ENCODE measurements at regions not wholly inside any gene's neighbourhood (a gene's known extent, or its start where the extent isn't known, plus 50 kb on each side); places are given as distances from the start of the nearest gene placed in this dataset.

DNA sequence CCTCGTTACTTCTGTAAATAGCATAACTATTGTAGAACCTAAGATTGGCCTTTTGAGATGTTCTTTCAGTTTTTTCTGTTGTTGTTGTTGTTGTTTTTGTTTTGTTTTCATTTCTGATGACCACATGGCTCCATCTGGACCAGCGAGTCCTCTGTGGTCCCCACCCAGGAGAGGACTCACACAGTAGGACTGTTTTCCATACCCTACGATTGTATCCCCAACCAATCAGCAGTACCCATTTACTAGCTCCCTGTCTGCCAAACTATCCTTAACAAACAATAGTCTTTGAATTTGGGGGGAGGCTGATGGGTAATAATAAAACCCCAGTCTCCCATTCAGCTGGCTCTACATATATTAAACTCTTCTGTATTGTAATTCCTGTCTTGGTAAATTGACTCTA, 329.5 kb downstream of the SEMA3D start:
- TF ChIP-seq, protein P1, sequence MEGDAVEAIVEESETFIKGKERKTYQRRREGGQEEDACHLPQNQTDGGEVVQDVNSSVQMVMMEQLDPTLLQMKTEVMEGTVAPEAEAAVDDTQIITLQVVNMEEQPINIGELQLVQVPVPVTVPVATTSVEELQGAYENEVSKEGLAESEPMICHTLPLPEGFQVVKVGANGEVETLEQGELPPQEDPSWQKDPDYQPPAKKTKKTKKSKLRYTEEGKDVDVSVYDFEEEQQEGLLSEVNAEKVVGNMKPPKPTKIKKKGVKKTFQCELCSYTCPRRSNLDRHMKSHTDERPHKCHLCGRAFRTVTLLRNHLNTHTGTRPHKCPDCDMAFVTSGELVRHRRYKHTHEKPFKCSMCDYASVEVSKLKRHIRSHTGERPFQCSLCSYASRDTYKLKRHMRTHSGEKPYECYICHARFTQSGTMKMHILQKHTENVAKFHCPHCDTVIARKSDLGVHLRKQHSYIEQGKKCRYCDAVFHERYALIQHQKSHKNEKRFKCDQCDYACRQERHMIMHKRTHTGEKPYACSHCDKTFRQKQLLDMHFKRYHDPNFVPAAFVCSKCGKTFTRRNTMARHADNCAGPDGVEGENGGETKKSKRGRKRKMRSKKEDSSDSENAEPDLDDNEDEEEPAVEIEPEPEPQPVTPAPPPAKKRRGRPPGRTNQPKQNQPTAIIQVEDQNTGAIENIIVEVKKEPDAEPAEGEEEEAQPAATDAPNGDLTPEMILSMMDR (IDR thresholded peaks at IDR 0.05; ENCODE audit: poor library complexity), result no peak
- TF ChIP-seq EZH2phosphoT487 (IDR thresholded peaks at IDR 0.05; ENCODE audit: low read depth, severe bottlenecking, unreplicated experiment), result no peak
- TF ChIP-seq EZH2 (IDR thresholded peaks at IDR 0.05; ENCODE audit: borderline replicate concordance), result no peak
